ENCODE measurements at regions not wholly inside any gene's neighbourhood (a gene's known extent, or its start where the extent isn't known, plus 50 kb on each side); places are given as distances from the start of the nearest gene placed in this dataset.

- Histone ChIP-seq H3K9me3 (no peaks in the 10 kb centered on the region), H3K27me3 (no peaks in the 10 kb centered on the region), H3K27ac (no peak overlapping the region), H3K4me3 (no peak overlapping the region), H3K4me1 (no peaks in the 10 kb centered on the region), H3K36me3 (no peaks in the 10 kb centered on the region)
- TF ChIP-seq POLR2AphosphoS5 (IDR thresholded peaks at IDR 0.05) (no peak), CTCF (IDR thresholded peaks at IDR 0.05) (no peak), POLR2A (IDR thresholded peaks at IDR 0.05) (no peak)
- no peak for DNase-seq (ENCODE audit: low spot score in 2 of 2)
- intact Hi-C loops (cut with DNase I; ENCODE audit: low total_unique reads), result no loop called here
These were observed 83.2 kb upstream of the TBX3 start for GRCh38 chr12:114767084-114767760.

- TF ChIP-seq POLR2AphosphoS5 (IDR thresholded peaks at IDR 0.05) (no peak), POLR2A (IDR thresholded peaks at IDR 0.05) (no peak), CTCF (IDR thresholded peaks at IDR 0.05) (no peak)
- DNase-seq (ENCODE audit: low spot score in 2 of 2), result no peak
- Histone ChIP-seq H3K27ac (no peak overlapping the region), H3K27me3 (no peaks in the 10 kb centered on the region), H3K4me3 (no peak overlapping the region), H3K36me3 (no peaks in the 10 kb centered on the region), H3K9me3 (no peaks in the 10 kb centered on the region), H3K4me1 (no peaks in the 10 kb centered on the region)
- intact Hi-C loops (cut with DNase I; ENCODE audit: low total_unique reads), result no loop called here
These were observed 82.2 kb upstream of the TBX3 start for GRCh38 chr12:114765960-114766691.

- no peak for TF ChIP-seq POLR2A (IDR thresholded peaks at IDR 0.05)
- TF ChIP-seq CTCF (IDR thresholded peaks at IDR 0.05), result no peak
- TF ChIP-seq POLR2AphosphoS5 (IDR thresholded peaks at IDR 0.05), result no peak
- Histone ChIP-seq H3K9me3 (no peaks in the 10 kb centered on the region), H3K27me3 (no peaks in the 10 kb centered on the region), H3K4me1 (no peaks in the 10 kb centered on the region), H3K4me3 (no peak overlapping the region), H3K36me3 (no peaks in the 10 kb centered on the region), H3K27ac (no peak overlapping the region)
- no peak for DNase-seq (ENCODE audit: low spot score in 2 of 2)
- intact Hi-C loops (cut with DNase I; ENCODE audit: low total_unique reads), result no loop called here
These were observed 80.5 kb upstream of the TBX3 start for GRCh38 chr12:114764510-114764909.

- no peak overlapping the region for H3K27ac ChIP-seq
- intact Hi-C loops (cut with DNase I; ENCODE audit: low total_unique reads), result no loop called here
- no peak for DNase-seq (ENCODE audit: low spot score in 2 of 2)
- H3K27me3 ChIP-seq, result no peaks in the 10 kb centered on the region
- TF ChIP-seq CTCF (IDR thresholded peaks at IDR 0.05) (no peak), POLR2A (IDR thresholded peaks at IDR 0.05) (no peak)
- no peaks in the 10 kb centered on the region for H3K9me3 ChIP-seq
- no peaks in the 10 kb centered on the region for H3K4me1 ChIP-seq
- no peak overlapping the region for H3K4me3 ChIP-seq
- no peaks in the 10 kb centered on the region for H3K36me3 ChIP-seq
These were observed 78.6 kb upstream of the TBX3 start for GRCh38 chr12:114762490-114763110.
